ENCODE measurements at regions not wholly inside any gene's neighbourhood (a gene's known extent, or its start where the extent isn't known, plus 50 kb on each side); places are given as distances from the start of the nearest gene placed in this dataset.
"Not testable (repeated sequence)": the region's sequence is repeated elsewhere in the genome, so short reads cannot be mapped to it uniquely, and the experiment has no call there.

GRCh38 chr14:55915456-55915855 is 202.8 kb upstream of the PELI2 start:
- Histone ChIP-seq H3K4me1 (ENCODE audit: insufficient read depth, low read length) (no peaks in the 10 kb centered on the region), H3K27me3 (ENCODE audit: insufficient read depth, low read length, poor library complexity) (no peaks in the 10 kb centered on the region), H3K79me2 (ENCODE audit: insufficient read depth, low read length) (no peaks in the 10 kb centered on the region), H3K9ac (ENCODE audit: low read depth, low read length) (no peak overlapping the region), H3K9me3 (ENCODE audit: insufficient read depth, low read length, severe bottlenecking) (no peaks in the 10 kb centered on the region), H2AFZ (ENCODE audit: low read depth, low read length) (no peak overlapping the region), H3K36me3 (ENCODE audit: insufficient read depth, low read length) (no peaks in the 10 kb centered on the region), H3K4me2 (ENCODE audit: insufficient read depth, low read length) (no peak overlapping the region), H3K4me3 (ENCODE audit: low read depth in 1 of 2, low read length in 2 of 2) (no peak overlapping the region), H3K27ac (ENCODE audit: low read length) (no peak overlapping the region), H4K20me1 (ENCODE audit: insufficient read depth, low read length) (no peaks in the 10 kb centered on the region)
- TF ChIP-seq CTCF (IDR thresholded peaks at IDR 0.05; ENCODE audit: borderline replicate concordance, extremely low read depth, low read length, poor library complexity, severe bottlenecking) (no peak), EZH2 (IDR thresholded peaks at IDR 0.05; ENCODE audit: borderline replicate concordance, low read depth, low read length, severe bottlenecking) (no peak)
- DNase-seq (no peak), ATAC-seq (ENCODE audit: insufficient read depth, low read depth) (no peak)

GRCh38 chr14:55919800-55920199 is 198.4 kb upstream of the PELI2 start:
- DNase-seq; H3K4me1 ChIP-seq (ENCODE audit: insufficient read depth, low read length); H3K27me3 ChIP-seq (ENCODE audit: insufficient read depth, low read length, poor library complexity); H3K79me2 ChIP-seq (ENCODE audit: insufficient read depth, low read length); H3K36me3 ChIP-seq (ENCODE audit: insufficient read depth, low read length); H2AFZ ChIP-seq (ENCODE audit: low read depth, low read length); H4K20me1 ChIP-seq (ENCODE audit: insufficient read depth, low read length); ATAC-seq (ENCODE audit: insufficient read depth, low read depth); H3K27ac ChIP-seq (ENCODE audit: low read length); H3K9ac ChIP-seq (ENCODE audit: low read depth, low read length); H3K4me3 ChIP-seq (ENCODE audit: low read depth in 1 of 2, low read length in 2 of 2); H3K4me2 ChIP-seq (ENCODE audit: insufficient read depth, low read length); H3K9me3 ChIP-seq (ENCODE audit: insufficient read depth, low read length, severe bottlenecking): not testable (repeated sequence)

- no peak for ATAC-seq (ENCODE audit: insufficient read depth, low read depth)
- Histone ChIP-seq H3K9ac (ENCODE audit: low read depth, low read length) (no peak overlapping the region), H3K4me1 (ENCODE audit: insufficient read depth, low read length) (no peaks in the 10 kb centered on the region), H3K79me2 (ENCODE audit: insufficient read depth, low read length) (no peaks in the 10 kb centered on the region), H3K9me3 (ENCODE audit: insufficient read depth, low read length, severe bottlenecking) (no peaks in the 10 kb centered on the region), H3K27ac (ENCODE audit: low read length) (no peak overlapping the region), H3K27me3 (ENCODE audit: insufficient read depth, low read length, poor library complexity) (no peaks in the 10 kb centered on the region), H2AFZ (ENCODE audit: low read depth, low read length) (no peak overlapping the region), H3K4me2 (ENCODE audit: insufficient read depth, low read length) (no peak overlapping the region), H3K36me3 (ENCODE audit: insufficient read depth, low read length) (no peaks in the 10 kb centered on the region), H4K20me1 (ENCODE audit: insufficient read depth, low read length) (no peaks in the 10 kb centered on the region), H3K4me3 (ENCODE audit: low read depth in 1 of 2, low read length in 2 of 2) (no peak overlapping the region)
- TF ChIP-seq CTCF (IDR thresholded peaks at IDR 0.05; ENCODE audit: borderline replicate concordance, extremely low read depth, low read length, poor library complexity, severe bottlenecking): no peak
- no peak for TF ChIP-seq EZH2 (IDR thresholded peaks at IDR 0.05; ENCODE audit: borderline replicate concordance, low read depth, low read length, severe bottlenecking)
- no peak for DNase-seq
Measured at GRCh38 chr14:55921511-55921910, 196.7 kb upstream of the PELI2 start.

GRCh38 chr14:55926007-55926406 is 192.2 kb upstream of the PELI2 start:
- H2AFZ ChIP-seq (ENCODE audit: low read depth, low read length): no peak overlapping the region
- no peaks in the 10 kb centered on the region for H3K9me3 ChIP-seq (ENCODE audit: insufficient read depth, low read length, severe bottlenecking)
- no peak overlapping the region for H3K4me3 ChIP-seq (ENCODE audit: low read depth in 1 of 2, low read length in 2 of 2)
- no peaks in the 10 kb centered on the region for H3K79me2 ChIP-seq (ENCODE audit: insufficient read depth, low read length)
- ATAC-seq (ENCODE audit: insufficient read depth, low read depth): no peak
- H3K4me2 ChIP-seq (ENCODE audit: insufficient read depth, low read length): no peak overlapping the region
- H3K4me1 ChIP-seq (ENCODE audit: insufficient read depth, low read length): no peaks in the 10 kb centered on the region
- no peaks in the 10 kb centered on the region for H4K20me1 ChIP-seq (ENCODE audit: insufficient read depth, low read length)
- TF ChIP-seq CTCF (IDR thresholded peaks at IDR 0.05; ENCODE audit: borderline replicate concordance, extremely low read depth, low read length, poor library complexity, severe bottlenecking) (no peak), EZH2 (IDR thresholded peaks at IDR 0.05; ENCODE audit: borderline replicate concordance, low read depth, low read length, severe bottlenecking) (no peak)
- H3K27me3 ChIP-seq (ENCODE audit: insufficient read depth, low read length, poor library complexity): no peaks in the 10 kb centered on the region
- no peak overlapping the region for H3K9ac ChIP-seq (ENCODE audit: low read depth, low read length)
- DNase-seq: no peak
- H3K36me3 ChIP-seq (ENCODE audit: insufficient read depth, low read length): no peaks in the 10 kb centered on the region
- no peak overlapping the region for H3K27ac ChIP-seq (ENCODE audit: low read length)

Measured in DND-41 (cell line).